Hematopoietic multipotent progenitor cell treated with erythropoietin and hydrocortisone succinate and interleukin-3 and kit ligand, for 6 days (in vitro differentiated cells): ENCODE measurements at regions not wholly inside any gene's neighbourhood (a gene's known extent, or its start where the extent isn't known, plus 50 kb on each side); places are given as distances from the start of the nearest gene placed in this dataset.
"Not testable (repeated sequence)": the region's sequence is repeated elsewhere in the genome, so short reads cannot be mapped to it uniquely, and the experiment has no call there.

Experiments
- DNase-seq: peaks from one replicate; pipeline ENCODE4 v3.0.0-alpha.2; 2015

DNA sequence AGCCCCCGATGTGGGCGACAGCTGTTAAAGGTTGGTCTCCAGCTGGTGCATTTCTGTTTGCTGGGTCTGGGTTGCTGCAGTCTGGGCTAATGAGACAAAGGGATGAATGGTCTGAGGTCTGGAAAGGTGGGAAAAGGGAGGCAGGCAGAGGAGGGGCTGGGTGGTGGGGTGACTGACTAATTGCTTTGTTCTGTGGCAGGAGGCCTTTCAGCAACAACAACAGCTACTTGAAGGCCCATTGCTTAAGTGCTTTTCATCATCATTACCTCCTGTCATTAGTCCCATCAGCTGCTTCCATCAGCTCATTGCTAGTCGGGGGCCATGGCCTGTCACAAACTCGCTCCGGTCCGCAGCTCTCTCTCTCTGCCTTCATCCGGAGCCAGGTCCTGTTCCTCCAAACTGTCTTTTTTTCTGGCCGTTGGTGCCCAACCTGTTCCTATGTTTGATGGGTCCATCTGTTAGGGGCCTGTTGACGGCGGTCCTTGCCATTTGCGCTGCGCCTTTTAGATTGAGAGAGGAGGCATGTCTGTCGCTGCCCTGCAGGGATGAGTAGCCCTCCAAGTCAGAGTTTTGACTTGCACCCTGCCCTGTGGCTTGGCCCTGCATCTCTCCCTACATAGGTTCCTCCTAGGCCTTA lies 105.6 kb upstream of the PLXNA2 start:
- no peak for DNase-seq

DNA sequence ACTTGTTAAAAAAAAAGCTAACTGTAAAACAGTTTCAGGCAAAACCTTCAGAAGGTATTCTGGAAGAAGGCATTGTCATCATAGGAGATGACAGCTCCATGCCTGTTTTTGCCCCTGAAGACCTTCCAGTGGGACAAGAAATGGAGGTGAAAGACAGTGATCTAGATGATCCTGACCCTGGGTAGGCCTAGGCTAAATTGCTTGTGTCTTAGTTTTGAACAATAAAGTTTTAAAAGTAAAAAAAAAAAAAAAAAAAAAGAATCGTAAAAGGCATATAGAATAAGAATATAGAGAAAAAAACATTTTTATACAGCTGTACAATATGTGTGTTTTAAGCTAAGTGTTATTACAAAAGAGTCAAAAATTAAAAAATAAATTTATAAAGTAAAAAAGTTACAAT lies 106.6 kb upstream of the PLXNA2 start:
- DNase-seq = no peak

DNA sequence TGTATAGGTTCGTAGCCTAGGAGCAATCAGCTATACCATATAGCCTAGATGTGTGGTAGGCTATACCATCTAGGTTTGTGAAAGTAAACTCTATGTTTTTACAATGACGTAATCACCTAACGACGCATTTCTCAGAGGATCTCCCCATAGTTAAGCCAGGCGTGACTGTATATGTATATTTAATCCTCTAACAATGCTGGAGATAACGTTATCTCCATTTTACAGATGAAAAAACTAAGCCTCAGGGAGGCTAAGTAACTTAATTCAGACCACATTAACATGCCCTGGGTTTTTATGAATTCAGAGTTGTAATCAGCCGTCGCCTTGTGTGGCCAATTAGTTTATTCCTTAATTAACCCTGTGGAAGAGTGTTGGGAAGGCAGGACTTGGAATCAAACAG lies 107.7 kb upstream of the PLXNA2 start:
- DNase-seq = peak; percentile 42

DNA sequence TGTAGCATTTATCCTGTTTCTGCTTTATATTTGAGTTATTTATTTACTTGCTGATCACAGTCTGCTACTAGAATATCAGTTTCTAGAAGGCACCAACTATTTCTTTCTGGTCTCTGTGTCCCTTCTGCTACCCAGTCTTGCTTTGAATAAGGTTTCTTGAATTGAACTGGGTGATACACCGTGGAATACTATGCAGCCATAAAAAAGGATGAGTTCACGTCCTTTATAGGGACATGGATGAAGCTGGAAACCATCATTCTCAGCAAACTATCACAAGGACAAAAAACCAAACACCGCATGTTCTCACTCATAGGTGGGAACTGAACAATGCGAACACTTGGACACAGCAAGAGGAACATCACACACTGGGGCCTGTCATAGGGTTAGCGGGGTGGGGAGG lies 109.6 kb upstream of the PLXNA2 start:
- DNase-seq = not testable (repeated sequence)

DNA sequence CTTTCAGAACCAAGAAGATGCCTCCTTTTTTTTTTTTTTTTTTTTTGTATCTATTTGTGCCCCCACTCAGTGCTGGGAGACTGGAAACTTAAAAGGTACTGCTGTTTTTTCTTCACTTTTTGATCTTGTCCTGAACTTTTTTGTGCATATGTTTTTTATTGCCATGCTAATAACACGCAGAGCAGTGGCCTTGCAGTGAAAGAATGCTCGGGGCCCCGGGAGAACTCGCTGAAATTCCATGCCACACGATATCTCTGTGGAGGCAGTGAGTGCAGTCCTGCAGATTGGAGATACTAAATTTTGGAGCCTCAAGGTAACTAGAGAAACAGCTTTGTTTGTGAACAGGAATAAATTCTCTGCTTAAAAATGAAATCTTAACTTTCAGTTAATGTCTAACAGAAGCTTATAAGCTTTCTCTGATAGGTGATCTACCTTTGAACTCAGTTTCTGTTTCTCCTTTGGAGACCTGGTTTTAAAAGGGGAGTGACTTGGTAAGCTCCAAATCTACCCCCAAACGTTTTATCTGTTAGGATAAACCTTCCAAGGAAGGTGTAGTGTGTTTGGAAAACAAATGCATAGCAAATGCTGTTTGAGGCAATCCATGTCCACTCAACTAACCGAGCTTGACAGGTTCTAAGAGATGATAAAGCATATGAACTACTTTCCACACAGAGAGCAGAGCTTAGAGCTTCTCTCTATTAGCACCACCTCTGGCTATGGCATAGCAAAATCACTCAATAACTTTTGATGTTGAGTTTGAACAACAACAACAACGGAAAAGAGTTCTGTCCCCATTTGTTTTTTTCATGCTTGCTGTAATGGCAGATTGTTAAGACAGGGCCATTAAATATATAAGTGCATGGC lies 113.7 kb upstream of the PLXNA2 start:
- no peak for DNase-seq

DNA sequence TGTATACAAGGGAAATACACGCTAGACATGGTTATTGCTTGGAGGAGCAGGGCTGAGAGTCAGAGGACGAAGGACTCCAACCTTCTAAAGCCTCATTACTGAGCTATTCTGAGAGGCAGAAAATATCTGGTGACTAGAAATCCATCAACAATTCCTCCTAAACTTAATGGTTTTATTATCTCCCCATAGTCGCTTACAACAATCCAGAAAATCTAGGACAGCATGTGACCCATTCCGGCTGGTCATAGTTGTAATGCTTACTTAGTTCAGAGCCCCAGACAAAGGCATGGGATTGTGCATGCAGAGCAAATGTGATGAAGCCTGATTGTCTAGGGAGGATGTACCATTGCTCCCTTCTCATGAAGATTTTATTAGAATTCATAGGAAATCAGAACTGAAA lies 114.5 kb upstream of the PLXNA2 start:
- no peak for DNase-seq

DNA sequence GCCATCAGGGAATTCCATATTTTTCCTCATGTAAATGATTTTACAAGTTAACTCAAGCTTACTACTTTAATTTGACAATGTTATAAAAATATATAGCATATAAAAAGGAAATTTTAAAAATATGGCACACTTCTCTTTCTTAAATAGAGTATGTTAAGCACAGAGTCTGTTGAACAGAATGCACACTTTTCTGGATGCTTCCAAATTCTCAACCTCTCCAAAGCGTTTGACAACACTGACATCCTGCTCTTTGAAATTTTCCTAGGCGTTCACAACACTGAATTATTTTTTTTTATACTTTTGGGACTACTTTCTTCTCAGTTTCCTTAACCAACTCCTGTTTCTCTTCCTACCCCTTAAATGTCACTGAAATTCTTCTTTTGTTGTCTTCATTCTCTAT lies 117.8 kb upstream of the PLXNA2 start:
- no peak for DNase-seq

DNA sequence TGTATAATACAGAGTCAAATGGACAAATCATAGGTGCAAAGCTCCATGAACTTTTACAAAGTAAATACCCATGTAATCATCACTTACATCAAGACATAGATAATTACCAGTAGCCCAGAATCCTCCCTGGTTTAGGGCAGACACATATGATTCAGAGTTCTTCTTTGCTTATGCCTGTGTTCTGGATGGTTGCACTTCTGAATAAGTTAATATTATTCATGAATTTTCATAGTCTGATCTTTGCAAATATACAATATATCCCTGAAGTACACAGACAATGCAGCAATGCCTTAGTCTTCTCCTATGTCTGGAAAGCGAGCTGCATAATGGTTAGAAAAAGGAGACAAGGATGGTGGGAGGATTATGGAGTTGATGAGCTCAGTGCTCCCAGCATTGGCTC lies 122.4 kb upstream of the PLXNA2 start:
- no peak for DNase-seq

DNA sequence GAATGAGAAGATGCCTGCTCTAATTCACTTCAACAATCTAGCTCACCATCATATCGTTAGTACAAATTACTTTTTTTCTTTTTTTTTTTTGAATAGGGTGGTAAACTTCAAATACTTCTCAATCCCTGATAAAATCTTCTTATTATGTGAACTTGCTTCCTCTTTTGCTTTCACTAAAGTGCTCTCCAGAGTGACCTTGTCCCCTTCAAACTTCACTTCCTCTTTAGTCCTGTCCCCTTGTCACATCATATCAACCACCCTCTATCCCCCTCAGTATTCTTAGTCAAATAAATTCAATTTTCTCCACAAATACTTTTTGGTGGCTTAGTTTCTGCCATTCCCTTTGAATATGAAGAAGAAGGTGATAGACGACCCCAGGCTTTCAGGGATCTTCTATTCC lies 124.9 kb upstream of the PLXNA2 start:
- peak; percentile 57 for DNase-seq

DNA sequence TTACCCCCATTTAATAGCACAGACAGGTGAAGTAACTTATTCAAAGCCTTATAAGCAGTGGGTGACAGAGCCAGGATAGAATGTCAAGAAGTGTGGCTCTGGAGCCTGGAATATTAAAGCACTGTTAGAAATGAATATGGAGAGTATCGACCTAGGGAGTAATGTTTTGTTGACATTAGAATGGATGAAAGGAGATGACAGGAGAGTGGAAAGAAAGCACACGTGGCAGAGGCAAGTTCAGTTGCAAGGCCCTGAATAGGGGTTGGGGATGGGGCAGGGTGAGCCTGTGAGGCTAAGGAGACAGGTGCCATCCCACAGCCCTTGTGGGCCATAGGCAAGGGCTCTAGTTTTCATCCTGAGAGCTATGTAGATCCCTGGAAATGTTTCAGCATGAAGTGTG lies 125.5 kb upstream of the PLXNA2 start:
- no peak for DNase-seq

DNA sequence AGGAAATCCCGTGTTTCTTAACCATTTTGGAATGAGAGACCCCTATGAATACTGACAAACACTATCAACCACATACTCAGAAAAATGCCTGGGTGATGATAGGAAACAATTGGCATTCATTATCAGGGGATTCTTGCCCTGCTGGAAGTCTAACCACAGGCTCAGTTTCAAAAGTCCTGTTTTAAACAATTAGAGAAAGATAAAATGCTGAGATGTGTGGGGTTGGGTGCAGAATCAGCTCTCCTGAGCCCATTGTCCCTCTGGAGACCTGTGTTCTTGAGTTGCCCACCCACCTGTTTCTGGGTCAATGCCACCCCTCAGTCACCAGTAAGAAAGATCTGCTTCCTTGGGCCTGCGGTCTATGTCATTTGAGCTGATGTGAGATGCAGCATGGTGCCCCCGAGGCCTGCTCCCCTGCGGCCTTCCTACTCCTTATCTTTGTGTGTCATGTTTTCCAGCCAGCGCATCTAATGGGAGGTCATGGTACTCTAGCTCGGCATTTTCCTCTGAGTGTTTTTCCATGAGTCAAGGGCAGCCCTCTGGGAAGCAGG lies 130.3 kb upstream of the PLXNA2 start:
- DNase-seq = no peak

DNA sequence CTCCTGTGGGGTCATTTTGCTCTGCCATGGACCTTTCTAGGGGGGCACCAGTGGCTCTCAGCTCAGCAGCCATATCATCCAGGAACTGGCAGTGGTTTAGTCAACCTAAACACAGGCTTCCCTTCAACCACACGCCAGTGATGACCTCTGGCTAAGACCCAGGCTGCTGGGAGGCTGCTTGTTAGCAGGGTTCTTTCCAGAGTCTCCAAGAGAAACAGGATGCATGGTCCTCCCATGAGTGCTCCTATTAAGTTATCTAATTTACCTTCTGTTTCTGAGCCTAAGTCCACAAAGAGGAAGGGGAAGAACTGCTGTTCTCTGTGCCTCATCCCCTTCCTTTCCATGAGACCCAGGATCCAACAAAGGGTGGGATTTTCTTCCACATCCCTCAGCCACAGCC lies 137.3 kb upstream of the PLXNA2 start:
- DNase-seq = no peak

DNA sequence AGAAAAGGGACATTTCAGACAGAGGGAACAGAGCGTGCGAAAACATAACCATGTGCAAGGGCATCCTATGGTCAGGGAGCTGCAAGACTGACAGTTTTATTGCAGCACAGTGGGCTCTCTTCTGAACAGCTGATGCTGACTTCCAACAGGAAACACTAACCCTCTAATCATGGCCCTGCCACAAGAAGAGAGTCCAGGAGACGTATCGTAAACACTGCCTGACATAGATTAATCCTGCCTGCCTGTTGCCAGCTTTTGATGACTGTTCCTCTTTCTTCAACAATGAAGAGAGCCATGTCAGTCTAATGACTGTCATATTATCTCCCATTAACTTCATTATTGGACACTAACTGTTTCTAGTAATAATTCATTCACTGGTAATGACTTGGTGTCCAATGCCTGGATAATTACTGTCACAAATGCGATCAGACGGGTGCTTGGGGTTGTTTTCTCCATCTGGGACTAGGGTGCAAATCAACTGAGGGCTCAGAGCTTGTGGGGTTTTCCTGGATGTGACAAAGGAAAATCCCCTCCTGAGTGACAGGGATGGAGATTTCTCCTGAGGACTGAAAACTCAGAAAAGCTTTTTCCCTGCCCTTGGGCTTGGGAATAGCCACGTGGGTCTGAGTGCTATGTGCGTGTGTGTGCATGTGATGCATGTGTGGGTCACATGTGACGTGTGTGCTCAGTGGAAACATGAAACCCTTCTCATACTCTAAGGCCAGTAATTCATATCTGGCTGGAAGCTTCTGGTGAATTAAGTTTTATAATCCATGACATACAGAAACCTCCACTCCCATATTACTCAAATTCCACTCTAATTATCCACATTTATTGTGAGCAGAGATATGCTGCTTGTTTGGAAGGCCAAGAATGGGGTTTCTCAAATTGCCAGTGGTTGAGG lies 144.0 kb upstream of the PLXNA2 start:
- DNase-seq = peak; percentile 27

DNA sequence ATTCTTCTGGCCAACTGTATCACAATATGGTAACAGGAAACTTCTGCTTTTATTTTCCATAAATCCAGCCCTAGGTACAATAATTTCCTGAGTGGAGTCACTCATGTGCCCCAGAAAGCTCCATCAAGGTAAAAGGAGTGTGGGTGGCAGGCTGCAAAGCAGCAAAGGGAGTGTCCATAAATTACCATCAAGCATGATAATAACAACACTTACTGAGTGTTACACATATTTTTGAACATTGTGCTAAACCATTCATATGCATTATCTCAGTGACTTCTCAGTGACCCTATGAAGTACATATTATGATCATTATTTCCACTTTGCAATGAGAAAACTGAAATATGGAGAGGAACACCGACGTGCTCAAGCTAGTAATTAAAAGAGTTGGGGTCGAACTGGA lies 149.2 kb upstream of the PLXNA2 start:
- DNase-seq = no peak

DNA sequence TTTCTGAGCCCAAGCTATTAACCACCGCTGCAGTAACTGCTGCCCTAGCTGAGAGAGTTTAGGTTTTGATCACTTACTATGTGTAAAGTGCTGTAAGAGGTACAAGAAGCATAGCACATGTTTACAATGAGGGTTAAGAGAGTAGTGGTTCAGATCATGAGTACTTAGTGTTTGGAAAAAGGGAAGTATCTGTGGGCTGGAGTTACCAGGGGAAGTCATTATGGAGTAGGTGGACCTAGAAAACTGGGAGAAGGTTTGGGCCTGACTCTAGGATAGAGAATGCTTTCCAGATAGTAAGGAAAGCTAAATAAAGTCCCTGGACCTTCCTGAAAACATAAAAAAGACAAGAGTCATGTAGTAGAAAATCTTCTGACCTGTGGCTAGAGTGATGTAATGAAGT lies 149.6 kb upstream of the PLXNA2 start:
- no peak for DNase-seq

DNA sequence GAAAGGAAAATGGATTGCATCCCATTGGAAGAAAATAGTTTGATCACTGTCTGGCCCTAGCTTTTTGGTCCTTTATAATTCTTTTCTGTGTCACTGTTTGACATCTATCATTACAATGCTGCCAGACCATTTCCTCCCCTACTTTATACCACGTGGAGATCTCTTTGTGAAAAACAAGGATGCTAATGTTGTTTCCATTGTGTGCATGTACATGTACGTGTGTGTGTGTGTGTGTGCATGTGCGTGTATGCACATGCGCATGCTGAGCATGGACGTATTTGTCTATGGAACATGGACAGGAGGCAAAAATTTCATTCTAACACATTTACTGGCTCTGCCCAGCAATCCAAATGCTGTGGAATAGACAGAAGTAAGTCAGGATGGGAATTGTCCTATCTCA lies 153.1 kb upstream of the PLXNA2 start:
- no peak for DNase-seq

DNA sequence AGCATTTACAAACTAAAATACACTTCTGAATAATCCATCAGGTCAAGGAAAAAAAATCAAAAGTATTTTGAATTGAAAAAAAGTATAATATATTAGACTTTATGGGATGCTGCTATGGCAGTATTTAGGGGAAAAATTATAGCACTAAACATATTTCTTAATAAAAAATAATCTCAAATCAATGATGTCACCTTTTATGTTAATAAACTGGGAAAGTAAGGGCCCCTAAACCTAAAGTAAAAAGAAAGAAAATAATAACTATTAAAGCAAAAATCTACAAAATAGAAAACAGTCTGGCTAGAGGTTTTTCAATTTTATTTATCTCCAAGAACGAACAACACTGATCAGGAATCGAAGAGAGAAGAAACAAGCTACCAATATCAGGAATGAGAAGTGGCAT lies 160.8 kb upstream of the PLXNA2 start:
- DNase-seq = no peak

DNA sequence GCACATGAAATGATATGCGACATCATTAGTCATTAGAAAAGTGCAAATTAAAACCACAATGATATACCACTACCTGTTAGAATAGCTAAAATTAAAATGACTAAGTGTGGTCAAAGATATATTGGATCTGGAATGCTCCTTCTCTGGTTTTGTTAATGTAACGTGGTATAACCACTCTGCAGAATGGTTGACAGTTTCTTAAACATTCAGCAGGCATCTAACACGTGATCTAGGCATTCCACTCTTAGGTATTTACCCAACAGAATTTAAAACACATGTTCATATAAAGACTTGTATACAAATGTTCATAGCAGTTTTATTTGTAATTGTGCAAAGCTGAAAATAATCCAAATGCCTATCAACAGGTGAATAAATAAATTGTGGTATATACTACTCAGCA lies 165.0 kb upstream of the PLXNA2 start:
- DNase-seq = no peak

DNA sequence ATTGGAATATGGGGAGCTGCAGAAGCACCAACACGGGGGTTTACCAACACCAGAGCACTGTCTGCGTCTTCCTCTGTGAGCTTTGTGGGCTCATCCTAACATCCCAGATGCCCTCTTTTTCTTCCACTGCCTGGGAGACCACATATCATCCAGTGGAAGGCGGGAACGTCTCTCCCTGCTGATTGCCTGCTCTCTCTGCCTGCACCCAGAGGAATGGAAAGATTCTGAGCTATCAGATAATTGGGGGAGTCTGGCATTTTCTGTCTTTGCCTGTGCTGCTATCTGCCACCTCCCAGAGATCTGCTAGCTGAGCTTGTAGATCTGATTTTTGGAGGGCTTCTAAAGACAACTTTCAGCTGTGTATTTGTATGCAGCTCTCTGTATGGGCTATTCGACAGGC lies 166.2 kb upstream of the PLXNA2 start:
- DNase-seq = no peak

DNA sequence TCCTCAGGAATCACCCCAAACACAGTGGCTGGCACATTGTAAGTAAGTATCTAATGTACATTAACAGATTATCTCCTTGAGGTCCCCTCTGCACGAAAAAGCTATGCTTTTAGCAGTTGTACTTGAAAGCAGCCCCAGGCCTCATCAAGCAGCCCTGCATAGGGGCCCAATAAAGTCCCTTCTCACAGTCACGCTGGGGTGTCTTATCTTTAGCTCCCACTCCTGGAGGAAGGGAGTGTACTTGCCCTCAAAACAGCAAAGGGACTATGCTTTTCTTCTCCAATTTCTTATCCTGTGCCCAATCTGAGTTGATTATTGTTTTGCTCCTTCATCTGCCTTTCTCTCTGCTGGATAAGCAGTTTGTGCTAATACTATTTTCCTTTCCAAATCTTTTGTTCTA lies 168.8 kb upstream of the PLXNA2 start:
- peak; percentile 80 for DNase-seq

DNA sequence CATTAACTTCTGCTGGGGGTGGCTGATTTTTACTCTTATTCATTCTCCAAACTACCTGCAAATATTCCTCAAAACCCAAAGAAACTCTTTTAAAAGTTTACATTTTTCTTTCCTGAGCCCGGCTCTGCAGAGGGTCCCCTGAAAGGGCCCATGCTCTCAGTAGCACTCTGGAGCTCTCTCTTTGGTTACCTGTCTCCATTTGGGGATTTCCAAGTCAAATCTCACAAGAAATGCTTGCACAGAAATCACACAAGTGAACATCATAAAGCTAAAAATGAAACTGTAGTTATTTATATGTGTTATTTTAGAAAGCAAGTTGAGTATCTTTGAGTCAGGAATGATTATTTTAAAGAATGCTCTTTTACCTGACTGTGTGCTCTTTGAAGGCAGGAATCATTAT lies 174.5 kb upstream of the PLXNA2 start:
- no peak for DNase-seq

DNA sequence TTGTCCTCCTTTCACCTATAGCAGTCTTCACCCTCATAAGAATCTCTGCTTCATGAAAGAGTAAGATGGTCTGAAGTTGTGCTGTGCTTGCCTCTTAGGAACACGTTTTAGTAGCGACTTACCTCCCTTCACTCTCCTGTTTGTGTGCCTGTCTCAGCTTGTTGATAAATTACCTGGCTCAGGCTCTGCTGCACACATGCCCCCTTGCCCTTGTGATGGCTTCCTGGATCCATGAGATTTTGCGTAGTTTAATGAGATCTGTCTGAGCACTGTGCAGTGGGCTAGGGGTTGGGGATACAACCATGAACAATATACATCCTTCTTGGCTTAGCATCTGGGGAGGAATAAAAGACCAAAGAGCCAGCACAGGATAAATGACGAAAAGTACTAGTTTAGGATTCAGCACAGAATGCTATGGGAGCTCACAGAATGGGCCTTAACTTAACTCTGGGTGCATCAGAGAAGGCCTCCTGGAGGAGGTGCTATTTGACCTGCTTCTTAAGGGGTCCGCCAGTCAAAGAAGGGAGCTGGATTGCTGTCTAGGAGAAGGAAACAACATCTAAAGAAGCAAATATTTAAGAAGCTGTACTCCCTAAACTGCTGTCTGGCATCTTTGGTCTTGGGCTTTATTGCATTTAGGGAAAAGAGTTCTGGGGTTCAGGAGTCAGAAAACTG lies 175.7 kb upstream of the PLXNA2 start:
- DNase-seq = no peak

DNA sequence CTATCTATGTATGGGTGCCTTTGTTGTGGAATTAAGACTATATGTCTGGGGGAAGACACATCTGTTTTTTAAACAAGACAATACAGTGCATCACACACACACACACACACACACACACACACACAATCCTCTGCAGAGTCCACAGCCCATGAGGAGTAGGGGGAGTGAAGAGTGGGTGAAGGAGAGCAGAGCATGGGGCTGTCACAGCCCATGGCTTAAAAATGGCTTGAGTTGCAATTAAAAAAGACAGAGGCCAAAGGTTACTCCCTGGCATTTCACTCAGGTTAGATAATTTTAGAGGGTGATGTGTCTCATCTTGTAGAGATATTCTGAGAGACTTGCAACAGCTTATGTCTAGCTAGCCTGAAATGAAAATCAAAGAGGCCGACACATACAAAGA lies 176.5 kb upstream of the PLXNA2 start:
- DNase-seq = no peak
